BLaER1 (cell line): ENCODE measurements at regions not wholly inside any gene's neighbourhood (a gene's known extent, or its start where the extent isn't known, plus 50 kb on each side); places are given as distances from the start of the nearest gene placed in this dataset.
"Not testable (repeated sequence)": the region's sequence is repeated elsewhere in the genome, so short reads cannot be mapped to it uniquely, and the experiment has no call there.

Experiments used
- H3K27ac ChIP-seq: shearing (Covaris generic); formaldehyde crosslinking; 2 replicates; pipeline ENCODE4 v1.8.1; 2022
- H3K27me3 ChIP-seq: shearing (Covaris generic); formaldehyde crosslinking; 2 replicates; pipeline ENCODE4 v1.8.1; 2022
- H3K36me3 ChIP-seq: shearing (Covaris generic); formaldehyde crosslinking; 2 replicates; pipeline ENCODE4 v1.8.1; 2022
- H3K4me1 ChIP-seq: shearing (Covaris generic); formaldehyde crosslinking; 2 replicates; pipeline ENCODE4 v1.8.1; 2022
- H3K4me2 ChIP-seq: shearing (Covaris generic); formaldehyde crosslinking; 2 replicates; pipeline ENCODE4 v1.8.1; 2022
- H3K4me3 ChIP-seq: shearing (Covaris generic); formaldehyde crosslinking; 2 replicates; pipeline ENCODE4 v1.8.1; 2022
- H3K9ac ChIP-seq: shearing (Covaris generic); formaldehyde crosslinking; 2 replicates; pipeline ENCODE4 v1.8.1; 2022
- H3K9me3 ChIP-seq: shearing (Covaris generic); formaldehyde crosslinking; 2 replicates; pipeline ENCODE4 v1.8.1; 2022
- H4K20me1 ChIP-seq: shearing (Covaris generic); formaldehyde crosslinking; 2 replicates; pipeline ENCODE4 v1.8.1; 2022
- Cebpa-rat ChIP-seq: shearing (Covaris generic); IDR thresholded peaks from 2 replicates; pipeline ENCODE4 v1.8.1; 2022

DNA sequence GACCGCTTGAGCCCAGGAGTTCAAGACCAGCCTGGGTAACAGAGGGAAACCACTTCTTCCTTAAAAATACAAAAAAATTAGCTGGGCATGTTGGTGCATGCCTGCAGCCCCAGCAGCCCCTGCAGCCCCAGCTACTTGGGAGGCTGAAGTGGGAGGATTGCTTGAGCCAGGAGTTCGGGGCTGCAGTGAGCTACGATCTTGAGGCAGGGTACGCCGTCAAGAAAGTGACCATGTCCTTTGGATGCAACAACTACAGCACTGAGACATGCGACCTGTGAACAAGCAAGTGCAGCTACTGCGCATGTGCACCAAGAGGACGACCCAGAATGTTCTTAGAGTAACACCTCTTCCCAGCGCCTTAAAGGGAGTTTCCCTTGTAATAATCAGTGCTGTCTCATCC, 66.6 kb upstream of the ZNF479 start:
- Histone ChIP-seq H3K4me2 (no peak overlapping the region), H3K36me3 (no peaks in the 10 kb centered on the region), H3K9ac (no peak overlapping the region), H4K20me1 (no peaks in the 10 kb centered on the region), H3K4me1 (no peaks in the 10 kb centered on the region), H3K27ac (no peak overlapping the region), H3K4me3 (no peak overlapping the region), H3K9me3 (peaks cover 3% of the 10 kb centered on the region), H3K27me3 (no peaks in the 10 kb centered on the region)
- no peak for TF ChIP-seq Cebpa-rat

DNA sequence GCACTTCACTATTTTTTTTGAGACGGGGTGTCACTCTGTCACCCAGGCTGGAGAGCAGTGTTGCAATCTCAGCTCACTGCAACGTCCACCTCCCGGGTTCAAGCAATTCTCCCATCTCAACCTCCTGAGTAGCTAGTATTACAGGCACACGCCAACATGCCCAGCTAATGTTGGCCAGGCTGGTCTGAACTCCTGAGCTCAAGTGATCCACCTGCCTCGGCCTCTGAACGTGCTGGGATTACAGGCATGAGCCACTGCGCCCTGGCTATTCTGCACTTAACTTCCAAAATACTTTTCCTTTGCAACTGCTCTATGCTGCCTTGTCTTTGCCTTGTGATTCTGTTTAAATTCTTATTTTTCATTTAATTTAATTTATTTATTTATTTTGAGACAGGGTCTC, 67.0 kb upstream of the ZNF479 start:
- Histone ChIP-seq H3K9me3 (peaks cover 3% of the 10 kb centered on the region), H3K4me2 (no peak overlapping the region), H3K4me1 (no peaks in the 10 kb centered on the region), H3K27me3 (no peaks in the 10 kb centered on the region), H4K20me1 (no peaks in the 10 kb centered on the region), H3K4me3 (no peak overlapping the region), H3K36me3 (no peaks in the 10 kb centered on the region), H3K9ac (no peak overlapping the region), H3K27ac (no peak overlapping the region)
- TF ChIP-seq Cebpa-rat = no peak

DNA sequence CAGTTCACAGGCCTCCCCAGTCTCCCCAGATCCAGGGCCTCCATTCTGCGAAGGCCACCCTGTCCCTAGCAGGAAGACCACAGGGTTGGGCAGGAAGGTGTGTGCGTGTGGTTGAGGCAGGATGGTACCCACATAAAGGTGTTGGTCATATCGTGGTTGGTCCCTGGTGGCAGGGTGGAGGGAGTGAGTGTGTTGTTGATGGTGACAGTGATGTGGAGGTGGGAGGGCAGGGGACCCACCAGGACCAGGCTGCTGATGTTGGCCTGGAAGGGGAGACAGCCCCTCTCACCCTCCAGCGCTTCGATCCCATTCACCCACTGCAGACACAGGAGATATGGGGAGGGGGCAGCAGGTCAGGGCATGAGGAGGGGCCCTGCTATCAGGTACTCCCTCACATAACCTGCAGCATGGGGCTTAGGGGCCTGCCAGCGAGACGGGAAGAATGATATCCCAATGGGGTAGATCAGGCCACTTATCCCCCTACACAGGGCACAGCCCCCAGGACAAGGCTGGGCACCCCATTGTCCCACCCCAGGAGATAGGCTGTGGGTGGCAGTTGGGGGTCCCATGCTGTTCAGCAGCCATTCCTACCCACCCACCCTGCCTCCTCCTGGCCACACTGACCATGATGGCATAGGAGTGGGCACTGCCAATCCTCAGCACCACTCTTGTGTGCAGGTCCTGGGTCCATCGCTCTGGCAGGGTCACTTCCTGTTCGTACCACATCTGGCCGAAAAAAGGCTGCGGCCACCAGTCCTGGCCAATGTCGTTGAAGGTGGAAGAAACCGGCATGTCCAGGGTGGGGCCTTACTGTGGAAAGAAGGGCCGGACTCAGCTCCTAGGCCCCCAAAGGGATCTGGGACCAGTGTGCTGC, 69.0 kb upstream of the ZNF479 start:
- Histone ChIP-seq H3K9ac (no peak overlapping the region), H3K4me1 (no peaks in the 10 kb centered on the region), H4K20me1 (no peaks in the 10 kb centered on the region), H3K4me2 (no peak overlapping the region), H3K4me3 (no peak overlapping the region), H3K27ac (no peak overlapping the region), H3K9me3 (peaks cover 8% of the 10 kb centered on the region), H3K27me3 (no peaks in the 10 kb centered on the region), H3K36me3 (no peaks in the 10 kb centered on the region)
- TF ChIP-seq Cebpa-rat = no peak

DNA sequence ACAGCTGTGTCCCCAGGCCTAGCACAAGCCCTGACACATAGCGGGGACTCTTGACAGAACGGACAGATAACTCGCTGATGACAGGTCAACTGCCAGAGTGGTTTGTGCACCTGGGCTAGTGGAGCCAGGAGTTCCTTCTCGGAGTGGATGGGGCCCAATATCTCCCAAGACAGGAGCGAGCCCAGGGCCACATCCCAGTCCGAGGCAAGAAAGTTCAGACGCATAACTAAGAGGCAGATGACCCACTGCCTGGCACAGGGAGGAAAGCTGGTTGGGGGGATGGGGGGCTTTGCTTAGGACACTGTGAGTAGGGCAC, 69.6 kb upstream of the ZNF479 start:
- no peak for TF ChIP-seq Cebpa-rat
- Histone ChIP-seq H4K20me1 (no peaks in the 10 kb centered on the region), H3K36me3 (no peaks in the 10 kb centered on the region), H3K9me3 (peaks cover 11% of the 10 kb centered on the region), H3K9ac (no peak overlapping the region), H3K27me3 (no peaks in the 10 kb centered on the region), H3K4me3 (no peak overlapping the region), H3K27ac (no peak overlapping the region), H3K4me2 (no peak overlapping the region), H3K4me1 (no peaks in the 10 kb centered on the region)

DNA sequence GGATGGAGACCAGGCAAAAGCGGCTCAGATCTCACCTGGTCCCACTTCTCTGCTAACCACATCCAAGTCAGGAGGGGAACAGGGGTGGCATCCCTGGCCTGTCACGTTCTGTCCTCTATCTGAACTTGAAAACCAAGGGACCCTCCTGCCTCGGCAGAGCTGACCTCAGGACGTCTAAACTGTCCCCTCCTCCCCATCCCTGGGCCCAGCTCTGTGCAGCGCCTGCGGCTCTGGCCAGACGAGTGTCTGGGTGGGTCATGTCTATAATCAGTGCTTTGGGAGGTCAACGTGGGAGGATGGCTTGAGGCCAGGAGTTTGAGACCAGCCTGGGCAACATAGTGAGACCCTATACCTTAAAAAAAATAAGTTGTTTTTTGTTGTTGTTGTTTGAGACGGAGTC, 70.0 kb upstream of the ZNF479 start:
- Histone ChIP-seq H3K4me1 (no peaks in the 10 kb centered on the region), H3K4me2 (no peak overlapping the region), H3K9me3 (peaks cover 11% of the 10 kb centered on the region), H3K4me3 (no peak overlapping the region), H3K9ac (no peak overlapping the region), H3K27ac (no peak overlapping the region), H4K20me1 (no peaks in the 10 kb centered on the region), H3K36me3 (no peaks in the 10 kb centered on the region), H3K27me3 (no peaks in the 10 kb centered on the region)
- TF ChIP-seq Cebpa-rat = no peak

DNA sequence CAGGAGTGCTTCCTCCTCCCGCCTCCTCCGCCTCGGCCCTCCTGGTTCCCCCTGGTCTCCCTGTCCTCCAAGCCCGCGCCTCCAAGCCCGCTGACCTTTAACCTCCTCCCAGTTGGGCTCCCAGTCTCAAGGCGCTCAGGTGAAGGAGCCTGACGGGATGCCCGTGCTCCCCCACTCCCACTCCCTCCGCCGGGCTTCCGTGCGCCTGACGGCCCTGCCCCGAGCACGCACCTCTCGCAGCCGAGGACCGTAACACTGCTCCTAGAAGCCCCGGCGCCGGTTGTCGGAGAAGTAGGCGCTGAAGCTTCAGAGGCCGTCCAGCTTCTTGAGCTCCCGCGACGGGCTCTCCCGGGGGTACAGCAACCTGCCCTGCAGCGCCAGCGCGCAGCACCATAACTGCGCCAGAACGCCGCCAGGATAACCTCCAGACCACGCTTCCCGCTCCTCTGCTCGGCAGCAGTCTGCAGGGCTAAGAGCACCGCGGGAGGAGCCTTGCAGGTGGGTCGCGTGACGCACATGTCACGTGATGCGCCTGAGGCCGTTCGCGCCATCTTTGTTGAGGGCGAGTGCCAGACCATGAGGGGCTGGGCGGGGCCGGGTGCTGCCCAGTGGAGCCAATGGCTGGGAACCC, 71.0 kb upstream of the ZNF479 start:
- TF ChIP-seq Cebpa-rat = no peak
- Histone ChIP-seq H4K20me1 (no peaks in the 10 kb centered on the region), H3K9me3 (peaks cover 18% of the 10 kb centered on the region), H3K4me3 (no peak overlapping the region), H3K36me3 (no peaks in the 10 kb centered on the region), H3K27me3 (no peaks in the 10 kb centered on the region), H3K9ac (no peak overlapping the region), H3K4me1 (no peaks in the 10 kb centered on the region), H3K4me2 (no peak overlapping the region), H3K27ac (no peak overlapping the region)

DNA sequence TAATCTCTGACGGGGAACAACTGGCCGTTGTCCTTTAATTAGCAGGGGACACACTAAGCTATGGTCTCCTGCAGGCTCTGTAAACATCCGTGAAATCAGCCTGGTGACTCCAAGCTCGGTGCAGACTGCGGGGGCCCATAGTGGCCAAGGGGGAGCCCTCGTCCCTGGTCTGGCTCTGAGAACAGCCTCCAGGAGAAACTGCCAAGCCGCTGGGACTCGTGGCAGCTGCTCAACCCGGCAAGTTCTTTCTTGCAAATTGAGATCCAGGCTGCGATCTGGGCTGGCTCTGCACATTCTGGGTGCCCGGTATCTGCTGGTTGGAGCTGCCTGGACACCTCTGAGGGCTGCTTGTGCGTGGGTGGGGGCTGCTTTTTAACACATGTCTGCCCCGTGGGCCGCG, 71.6 kb upstream of the ZNF479 start:
- not testable (repeated sequence) for H3K36me3 ChIP-seq, H4K20me1 ChIP-seq, H3K4me3 ChIP-seq, H3K27ac ChIP-seq, H3K9ac ChIP-seq, H3K27me3 ChIP-seq, H3K4me1 ChIP-seq, H3K4me2 ChIP-seq
- H3K9me3 ChIP-seq = peaks cover 22% of the 10 kb centered on the region

DNA sequence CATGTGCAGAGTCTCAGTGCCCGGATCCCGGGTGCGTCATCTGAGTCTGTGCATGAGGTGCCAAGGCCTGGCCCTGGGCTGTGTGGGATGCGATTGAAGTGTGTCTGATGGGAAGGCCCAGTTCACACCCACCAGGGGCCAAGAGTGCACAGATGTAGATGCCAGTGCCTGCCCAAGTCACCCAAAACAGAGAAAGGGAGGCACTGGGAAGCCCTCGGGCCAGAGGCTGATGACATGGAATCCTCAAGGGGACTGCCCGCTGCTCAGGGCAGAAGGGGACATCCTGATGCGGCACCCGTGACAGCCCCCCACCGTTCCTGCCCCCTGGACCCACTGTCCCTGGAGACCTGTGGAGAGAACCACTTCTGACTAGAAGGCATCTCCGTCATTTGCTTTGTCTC, 72.2 kb upstream of the ZNF479 start:
- no peak overlapping the region for H3K4me2 ChIP-seq
- H3K9ac ChIP-seq = no peak overlapping the region
- no peaks in the 10 kb centered on the region for H4K20me1 ChIP-seq
- no peak for TF ChIP-seq Cebpa-rat
- no peak overlapping the region for H3K27ac ChIP-seq
- H3K4me3 ChIP-seq = no peak overlapping the region
- H3K27me3 ChIP-seq = no peaks in the 10 kb centered on the region
- H3K4me1 ChIP-seq = no peaks in the 10 kb centered on the region
- no peaks in the 10 kb centered on the region for H3K36me3 ChIP-seq
- H3K9me3 ChIP-seq = peaks cover 27% of the 10 kb centered on the region

DNA sequence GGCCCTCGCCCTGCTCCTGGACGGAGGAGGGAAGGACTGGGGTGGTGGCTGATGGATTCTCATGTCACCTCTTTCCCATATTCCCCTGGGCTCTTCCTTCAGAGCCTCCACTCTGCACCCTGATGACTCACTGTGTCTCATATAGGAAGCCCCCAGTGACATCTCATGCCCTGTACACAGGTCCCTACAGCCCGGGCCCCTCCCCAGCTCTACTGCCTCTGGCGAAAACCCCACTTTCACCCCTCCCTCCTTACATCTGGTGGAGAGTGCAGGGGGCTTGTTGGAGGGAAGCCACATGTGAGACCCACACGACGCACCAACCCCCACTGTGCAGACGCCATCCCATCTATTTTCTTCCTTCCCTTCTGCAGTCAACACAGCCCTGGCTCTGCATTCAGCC, 72.8 kb upstream of the ZNF479 start:
- H3K9ac ChIP-seq = no peak overlapping the region
- no peak for TF ChIP-seq Cebpa-rat
- H3K4me1 ChIP-seq = no peaks in the 10 kb centered on the region
- H3K4me2 ChIP-seq = no peak overlapping the region
- H3K9me3 ChIP-seq = peaks cover 27% of the 10 kb centered on the region
- H3K27ac ChIP-seq = no peak overlapping the region
- H3K27me3 ChIP-seq = no peaks in the 10 kb centered on the region
- H3K36me3 ChIP-seq = no peaks in the 10 kb centered on the region
- H4K20me1 ChIP-seq = no peaks in the 10 kb centered on the region
- H3K4me3 ChIP-seq = no peak overlapping the region

DNA sequence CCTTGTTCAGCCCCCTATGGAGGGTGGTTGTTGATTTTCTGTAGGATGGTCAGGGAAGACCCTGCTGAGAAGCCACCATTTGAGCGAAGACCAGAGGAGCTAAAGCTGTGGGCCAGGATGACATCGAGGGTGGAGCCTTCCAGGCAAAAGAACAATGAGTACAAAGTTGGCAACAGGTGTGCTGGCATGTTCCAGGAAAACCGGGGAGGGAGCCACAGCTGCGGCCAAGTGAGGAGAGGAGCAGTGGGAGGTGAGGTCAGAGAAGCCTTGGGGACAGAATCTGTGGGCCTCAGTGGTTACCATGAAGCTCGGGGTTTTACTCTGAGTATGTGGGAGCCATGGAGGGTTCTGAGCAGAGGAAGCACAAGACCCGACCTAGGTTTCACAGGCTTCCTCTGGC, 75.6 kb upstream of the ZNF479 start:
- no peak overlapping the region for H3K4me3 ChIP-seq
- no peaks in the 10 kb centered on the region for H3K4me1 ChIP-seq
- H4K20me1 ChIP-seq = no peaks in the 10 kb centered on the region
- H3K27me3 ChIP-seq = no peaks in the 10 kb centered on the region
- H3K9me3 ChIP-seq = peaks cover 53% of the 10 kb centered on the region
- H3K9ac ChIP-seq = no peak overlapping the region
- H3K36me3 ChIP-seq = no peaks in the 10 kb centered on the region
- no peak overlapping the region for H3K4me2 ChIP-seq
- H3K27ac ChIP-seq = no peak overlapping the region
- no peak for TF ChIP-seq Cebpa-rat
